ENCODE measurements at regions not wholly inside any gene's neighbourhood (a gene's known extent, or its start where the extent isn't known, plus 50 kb on each side); places are given as distances from the start of the nearest gene placed in this dataset.
"Not testable (repeated sequence)": the region's sequence is repeated elsewhere in the genome, so short reads cannot be mapped to it uniquely, and the experiment has no call there.

GRCh38 chr5:145660897-145661640, 174.1 kb downstream of the PRELID2 start:
- CTCF ChIA-PET: no interaction called here

GRCh38 chr5:145658435-145658834, 176.7 kb downstream of the PRELID2 start:
- ChIA-PET POLR2A (no interaction called here), CTCF (no interaction called here)

More at GRCh38 chr5:145660897-145661640, 174.1 kb downstream of the PRELID2 start:
- POLR2A ChIA-PET: no interaction called here

GRCh38 chr5:145652700-145653099, 182.4 kb downstream of the PRELID2 start:
- CTCF ChIA-PET, POLR2A ChIA-PET: not testable (repeated sequence)

DNA sequence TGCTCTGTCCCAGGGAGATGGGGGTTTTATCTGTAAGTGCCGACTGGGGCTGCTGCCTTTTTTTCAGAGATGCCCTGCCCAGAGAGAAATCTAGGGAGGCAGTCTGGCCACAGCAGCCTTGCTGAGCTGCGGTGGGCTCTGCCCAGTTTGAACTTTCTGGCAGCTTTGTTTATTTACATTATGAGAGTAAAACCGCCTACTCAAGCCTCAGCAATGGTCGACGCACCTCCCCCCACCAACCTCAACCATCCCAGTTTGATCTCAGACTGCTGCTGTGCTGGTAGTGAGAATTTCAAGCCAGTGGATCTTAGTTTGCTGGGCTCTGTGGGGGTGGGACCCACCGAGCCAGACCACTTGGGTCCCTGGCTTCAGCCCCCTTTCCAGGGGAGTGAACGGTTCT, 188.0 kb downstream of the PRELID2 start:
- CTCF ChIA-PET, POLR2A ChIA-PET: not testable (repeated sequence)

DNA sequence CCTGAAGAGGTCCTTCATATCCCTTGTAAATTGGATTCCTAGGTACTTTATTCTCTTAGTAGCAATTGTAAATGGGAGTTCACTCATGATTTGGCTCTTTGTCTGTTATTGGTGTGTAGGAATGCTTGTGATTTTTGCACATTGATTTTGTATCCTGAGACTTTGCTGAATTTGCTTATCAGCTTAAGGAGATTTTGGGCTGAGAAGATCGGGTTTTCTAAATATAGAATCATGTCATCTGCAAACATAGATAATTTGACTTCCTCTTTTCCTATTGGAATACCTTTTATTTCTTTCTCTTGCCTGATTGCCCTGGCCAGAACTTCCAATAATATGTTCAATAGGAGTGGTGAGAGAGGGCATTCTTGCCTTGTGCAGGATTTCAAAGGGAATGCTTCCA, 191.9 kb downstream of the PRELID2 start:
- CTCF ChIA-PET: not testable (repeated sequence)

GRCh38 chr5:145637396-145637795, 197.7 kb downstream of the PRELID2 start:
- ChIA-PET POLR2A (no interaction called here), CTCF (no interaction called here)

More for the DNA sequence above, 191.9 kb downstream of the PRELID2 start:
- POLR2A ChIA-PET: not testable (repeated sequence)

DNA sequence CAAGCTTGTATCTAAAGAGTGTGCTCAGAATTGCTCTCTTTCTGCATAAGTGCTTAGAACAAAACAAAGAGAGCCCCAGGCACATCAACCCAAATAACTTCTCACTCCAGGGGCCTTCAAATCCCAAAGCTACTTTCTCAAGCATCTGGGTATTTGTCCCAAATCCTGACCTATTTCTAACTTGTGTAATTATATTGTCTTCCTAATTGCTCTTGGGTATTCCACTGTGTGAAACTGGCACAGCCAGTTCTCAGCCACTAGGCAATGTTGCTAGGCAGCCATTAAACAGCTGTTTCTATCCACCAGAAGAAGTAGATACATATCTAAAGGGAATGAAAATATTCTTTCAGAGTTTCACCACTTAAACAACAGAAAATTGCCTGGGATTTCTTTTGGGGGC, 198.8 kb downstream of the PRELID2 start:
- ChIA-PET CTCF (no interaction called here), POLR2A (no interaction called here)

DNA sequence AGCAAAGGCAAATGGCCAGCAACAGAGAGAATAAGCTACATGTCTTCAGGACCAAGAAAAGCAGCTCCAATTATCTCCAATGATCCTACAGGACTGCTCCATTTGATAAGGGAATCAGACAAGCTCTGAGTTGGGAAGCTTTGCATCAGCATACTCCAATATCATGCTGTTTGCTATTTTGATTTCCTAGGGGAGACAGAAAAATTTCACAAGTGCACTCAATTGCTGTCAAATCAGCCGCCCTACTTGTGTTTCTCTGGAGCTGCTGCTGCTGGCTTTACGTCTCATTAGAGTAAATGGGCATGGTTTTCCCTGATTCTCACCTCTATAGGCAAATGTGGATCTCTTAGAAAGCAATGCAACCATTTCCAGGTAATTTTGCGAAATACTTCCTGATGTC, 201.7 kb downstream of the PRELID2 start:
- CTCF ChIA-PET: no interaction called here
- POLR2A ChIA-PET: no interaction called here

- ChIA-PET POLR2A (no interaction called here), CTCF (no interaction called here)
Measured at GRCh38 chr5:145632701-145633100, 202.4 kb downstream of the PRELID2 start.

DNA sequence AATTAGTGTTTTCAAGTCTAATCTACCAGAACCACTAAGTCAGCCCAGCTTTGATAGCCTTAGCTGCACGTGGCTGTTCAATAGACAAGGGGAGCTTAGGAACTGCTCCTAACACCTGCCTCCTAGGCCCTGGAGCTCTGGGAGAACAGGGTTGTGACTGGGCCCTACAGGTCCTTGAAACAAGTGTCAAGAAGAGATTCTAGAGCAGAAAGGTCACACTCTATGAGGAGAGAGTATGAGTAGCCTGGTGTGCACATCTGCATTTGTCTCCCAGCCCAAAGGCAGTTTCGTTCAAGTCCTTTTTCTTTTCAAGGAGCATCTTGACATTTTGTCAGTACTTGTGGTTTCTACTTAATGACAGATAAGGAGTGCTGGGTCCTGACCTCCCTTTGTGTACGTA, 206.1 kb downstream of the PRELID2 start:
- CTCF ChIA-PET: no interaction called here
- POLR2A ChIA-PET: no interaction called here

DNA sequence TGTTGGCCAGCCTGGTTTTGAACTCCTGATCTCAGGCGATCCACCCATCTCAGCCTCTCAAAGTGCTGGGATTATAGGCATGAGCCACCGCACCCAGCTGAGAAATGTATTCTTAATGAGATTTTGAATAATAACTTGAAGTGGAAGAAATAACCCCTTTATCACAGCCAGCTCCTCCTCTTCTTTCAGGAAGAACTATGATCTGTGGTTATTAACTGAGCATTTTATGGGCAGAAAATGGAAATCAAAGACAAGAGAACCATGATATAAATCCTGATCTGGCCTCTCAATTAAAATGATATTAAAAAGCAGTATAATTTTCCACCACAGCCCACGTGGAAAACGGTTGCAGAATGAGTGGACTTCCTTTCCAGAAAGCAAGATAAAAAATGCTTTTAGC, 206.6 kb downstream of the PRELID2 start:
- ChIA-PET POLR2A (no interaction called here), CTCF (no interaction called here)

- POLR2A ChIA-PET: no interaction called here
- CTCF ChIA-PET: no interaction called here
Measured at GRCh38 chr5:145619806-145620310, 215.3 kb downstream of the PRELID2 start.

DNA sequence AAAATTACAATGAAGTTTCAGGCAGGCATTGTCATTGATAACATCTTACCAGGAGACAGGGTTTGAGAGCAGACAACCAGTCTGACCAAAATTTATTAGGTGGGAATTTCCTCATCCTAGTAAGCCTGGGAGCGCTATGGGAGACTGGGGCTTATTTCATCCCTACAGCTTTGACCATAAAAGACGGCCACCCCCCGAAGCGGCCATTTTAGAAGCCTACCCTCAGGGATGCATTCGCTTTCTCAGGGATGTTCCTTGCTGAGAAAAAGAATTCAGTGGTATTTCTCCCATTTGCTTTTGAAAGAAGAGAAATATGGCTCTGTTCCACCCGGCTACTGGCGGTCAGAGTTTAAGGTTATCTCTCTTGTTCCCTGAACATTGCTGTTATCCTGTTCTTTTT, 218.4 kb downstream of the PRELID2 start:
- POLR2A ChIA-PET, CTCF ChIA-PET: not testable (repeated sequence)

DNA sequence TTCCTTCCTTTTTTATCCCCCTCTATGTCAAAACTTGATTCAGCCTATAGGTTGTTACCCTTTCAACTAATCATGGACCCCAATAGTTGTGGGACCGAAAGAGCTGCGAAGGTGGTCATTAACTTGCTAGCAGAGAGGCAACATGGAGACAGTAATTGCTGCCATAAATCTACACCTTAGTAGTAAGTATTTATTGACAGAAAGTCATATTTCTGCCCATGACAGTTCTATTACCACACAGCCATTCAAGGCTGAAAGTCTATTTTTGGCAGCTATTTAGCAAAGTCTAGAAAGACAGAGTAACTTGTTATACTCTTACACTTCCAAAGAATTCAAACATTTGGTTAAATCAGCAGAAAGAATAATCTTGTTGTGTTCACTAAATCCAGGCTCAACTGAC, 236.2 kb downstream of the PRELID2 start:
- CTCF ChIA-PET: no interaction called here
- POLR2A ChIA-PET: no interaction called here

- ChIA-PET CTCF (no interaction called here), POLR2A (no interaction called here)
Measured at GRCh38 chr5:145598184-145598583, 237.0 kb downstream of the PRELID2 start.

DNA sequence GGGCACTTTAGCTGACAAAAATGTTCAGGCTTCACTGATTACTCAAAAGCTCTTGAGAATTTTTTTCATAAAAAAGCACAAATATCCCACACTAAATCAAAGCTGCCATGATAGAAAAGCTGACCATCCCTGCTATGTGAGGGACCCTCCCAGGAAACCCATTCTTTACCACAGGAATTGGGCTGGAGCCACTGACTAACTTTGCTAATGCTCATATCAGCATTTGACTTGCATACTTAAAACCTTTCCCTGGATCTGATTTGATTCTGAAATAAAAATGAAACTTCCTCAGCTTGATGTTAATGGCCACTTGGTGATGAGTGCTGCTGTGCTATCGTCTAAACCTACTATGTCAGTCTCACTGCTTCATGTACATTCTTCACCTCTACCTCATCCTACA, 243.6 kb downstream of the PRELID2 start:
- ChIA-PET POLR2A (no interaction called here), CTCF (no interaction called here)

DNA sequence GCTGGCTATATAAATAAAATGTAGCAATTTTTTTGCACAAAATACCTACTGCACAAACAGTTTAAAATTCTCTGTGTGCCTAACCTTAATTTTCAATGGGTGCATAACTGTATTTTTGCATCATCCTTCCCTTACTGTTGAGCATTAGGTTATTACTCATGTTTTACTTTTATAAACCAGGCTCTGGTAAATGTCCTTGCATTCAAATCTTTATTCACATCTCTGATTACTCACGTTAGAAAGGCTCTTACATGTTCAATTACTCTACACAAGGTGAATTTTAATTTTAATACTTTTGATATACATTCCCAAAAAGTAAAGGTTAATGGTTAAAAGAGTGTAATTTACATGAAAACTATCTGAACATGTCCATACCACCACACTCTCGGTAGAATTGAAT, 246.1 kb downstream of the PRELID2 start:
- ChIA-PET POLR2A (no interaction called here), CTCF (no interaction called here)

- ChIA-PET POLR2A (no interaction called here), CTCF (no interaction called here)
Measured at GRCh38 chr5:145588558-145588957, 246.6 kb downstream of the PRELID2 start.

- ChIA-PET POLR2A (no interaction called here), CTCF (no interaction called here)
Measured at GRCh38 chr5:145588113-145588512, 247.0 kb downstream of the PRELID2 start.

- POLR2A ChIA-PET: no interaction called here
Measured at GRCh38 chr5:145587710-145588109, 247.4 kb downstream of the PRELID2 start.

GRCh38 chr5:145587308-145587672, 247.9 kb downstream of the PRELID2 start:
- ChIA-PET POLR2A (no interaction called here), CTCF (no interaction called here)

More at GRCh38 chr5:145587710-145588109, 247.4 kb downstream of the PRELID2 start:
- CTCF ChIA-PET: no interaction called here

DNA sequence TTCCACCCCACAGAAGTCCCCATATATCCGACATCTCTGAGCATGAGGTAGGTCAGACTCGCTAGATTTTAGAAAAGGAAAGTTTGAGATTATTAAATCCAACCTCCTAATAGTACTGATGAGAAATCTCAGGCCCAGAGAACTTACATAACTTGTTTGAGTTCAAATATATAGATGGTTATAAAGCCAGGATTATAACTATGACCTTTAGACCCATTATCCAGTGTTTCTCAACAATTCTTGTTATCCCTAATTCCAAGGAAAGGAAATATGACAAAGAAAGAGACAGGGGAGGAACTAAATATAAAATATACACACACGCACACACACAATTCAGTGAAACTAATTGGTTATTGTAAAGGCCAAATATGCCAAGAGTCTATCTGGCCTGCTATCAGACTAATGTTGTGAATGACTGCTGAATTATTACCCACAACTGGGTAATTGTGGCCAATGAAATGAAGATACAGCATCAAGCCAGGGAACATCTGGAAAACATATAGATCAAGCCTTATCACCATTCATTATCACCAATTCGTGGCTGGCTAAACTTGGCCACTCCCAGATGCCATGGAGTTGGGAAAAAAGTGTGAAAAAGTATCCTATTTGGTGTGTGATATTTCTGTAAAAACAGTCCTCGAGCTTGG, 248.4 kb downstream of the PRELID2 start:
- POLR2A ChIA-PET: no interaction called here

More for the DNA sequence above, 248.4 kb downstream of the PRELID2 start:
- CTCF ChIA-PET: no interaction called here

Measured in activated CD8-positive, alpha-beta memory T cell treated with anti-CD3 and anti-CD28 coated beads for 36 hours (primary cell).